ENCODE measurements at regions not wholly inside any gene's neighbourhood (a gene's known extent, or its start where the extent isn't known, plus 50 kb on each side); places are given as distances from the start of the nearest gene placed in this dataset.

DNA sequence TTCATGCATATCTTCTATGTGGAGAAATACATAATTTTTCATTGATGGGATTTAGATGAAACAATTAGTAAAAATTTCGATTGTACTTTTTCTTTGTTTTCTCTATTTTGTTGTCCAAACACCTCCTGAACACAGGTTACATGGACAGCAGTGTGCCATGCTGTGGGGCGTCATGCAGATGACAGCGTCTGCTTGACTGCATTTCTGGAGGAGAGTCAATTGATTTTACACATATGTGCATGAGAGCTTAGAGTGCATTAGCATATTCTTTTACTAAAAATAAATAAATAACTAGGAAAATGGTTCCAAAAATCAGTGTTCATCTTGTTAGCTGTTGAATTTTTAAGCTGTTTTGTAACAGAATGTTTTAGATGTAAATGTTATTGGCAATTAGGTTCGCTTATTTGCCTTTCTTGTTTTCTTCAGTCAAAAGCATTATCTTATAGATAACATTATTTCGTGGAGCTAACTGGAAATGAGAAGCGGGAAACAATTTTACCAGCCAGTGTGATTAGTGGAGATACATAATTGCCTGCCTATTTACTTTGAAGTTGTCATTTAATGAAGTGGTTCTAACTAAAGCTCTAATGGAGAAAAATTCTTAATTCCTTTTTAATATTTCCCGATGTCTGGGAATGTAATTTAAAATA lies 82.7 kb upstream of the VGLL3 start:
- TF ChIP-seq, protein P1, sequence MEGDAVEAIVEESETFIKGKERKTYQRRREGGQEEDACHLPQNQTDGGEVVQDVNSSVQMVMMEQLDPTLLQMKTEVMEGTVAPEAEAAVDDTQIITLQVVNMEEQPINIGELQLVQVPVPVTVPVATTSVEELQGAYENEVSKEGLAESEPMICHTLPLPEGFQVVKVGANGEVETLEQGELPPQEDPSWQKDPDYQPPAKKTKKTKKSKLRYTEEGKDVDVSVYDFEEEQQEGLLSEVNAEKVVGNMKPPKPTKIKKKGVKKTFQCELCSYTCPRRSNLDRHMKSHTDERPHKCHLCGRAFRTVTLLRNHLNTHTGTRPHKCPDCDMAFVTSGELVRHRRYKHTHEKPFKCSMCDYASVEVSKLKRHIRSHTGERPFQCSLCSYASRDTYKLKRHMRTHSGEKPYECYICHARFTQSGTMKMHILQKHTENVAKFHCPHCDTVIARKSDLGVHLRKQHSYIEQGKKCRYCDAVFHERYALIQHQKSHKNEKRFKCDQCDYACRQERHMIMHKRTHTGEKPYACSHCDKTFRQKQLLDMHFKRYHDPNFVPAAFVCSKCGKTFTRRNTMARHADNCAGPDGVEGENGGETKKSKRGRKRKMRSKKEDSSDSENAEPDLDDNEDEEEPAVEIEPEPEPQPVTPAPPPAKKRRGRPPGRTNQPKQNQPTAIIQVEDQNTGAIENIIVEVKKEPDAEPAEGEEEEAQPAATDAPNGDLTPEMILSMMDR (IDR thresholded peaks at IDR 0.05) = no peak
- TF ChIP-seq POLR2A (IDR thresholded peaks at IDR 0.05) = no peak

All from adrenal gland (tissue), 5 donors.